Fibroblast of the aortic adventitia (primary cell): ENCODE measurements at regions not wholly inside any gene's neighbourhood (a gene's known extent, or its start where the extent isn't known, plus 50 kb on each side); places are given as distances from the start of the nearest gene placed in this dataset.

Experiments
- DNase-seq: peaks from one replicate; pipeline ENCODE4 v3.0.0-alpha.2; 2010; ENCODE audit warnings: low read depth
- H3K4me3 ChIP-seq: 2 replicates; pipeline ENCODE4 v1.5.1; 2011; ENCODE audit warnings: low read depth, mild to moderate bottlenecking, control low read depth, low read length, moderate library complexity
- CTCF ChIP-seq: IDR thresholded peaks from 2 replicates; pipeline ENCODE4 v1.5.1; 2011; ENCODE audit warnings: mild to moderate bottlenecking, low read length, control low read depth, inconsistent platforms; ENCODE audit not compliant: insufficient read depth

- DNase-seq = no peak
- H3K4me3 ChIP-seq = no peak overlapping the region
- TF ChIP-seq CTCF = no peak
These were observed 155.2 kb upstream of the PRSS1 start for GRCh38 chr7:142594078-142594477.

- H3K4me3 ChIP-seq = no peak overlapping the region
- DNase-seq = no peak
- no peak for TF ChIP-seq CTCF
These were observed 156.2 kb upstream of the PRSS1 start for GRCh38 chr7:142593106-142593505.

- no peak for TF ChIP-seq CTCF
- H3K4me3 ChIP-seq = no peak overlapping the region
- no peak for DNase-seq
These were observed 156.6 kb upstream of the PRSS1 start for GRCh38 chr7:142592664-142593063.

GRCh38 chr7:142592231-142592630 is 157.0 kb upstream of the PRSS1 start:
- DNase-seq = no peak
- TF ChIP-seq CTCF = no peak
- no peak overlapping the region for H3K4me3 ChIP-seq

GRCh38 chr7:142590830-142591457 is 158.3 kb upstream of the PRSS1 start:
- no peak for TF ChIP-seq CTCF
- H3K4me3 ChIP-seq = no peak overlapping the region
- no peak for DNase-seq

GRCh38 chr7:142590077-142590476 is 159.2 kb upstream of the PRSS1 start:
- no peak overlapping the region for H3K4me3 ChIP-seq
- no peak for DNase-seq

More at GRCh38 chr7:142590077-142590476, 159.2 kb upstream of the PRSS1 start:
- no peak for TF ChIP-seq CTCF
